ENCODE measurements at regions not wholly inside any gene's neighbourhood (a gene's known extent, or its start where the extent isn't known, plus 50 kb on each side); places are given as distances from the start of the nearest gene placed in this dataset.

GRCh38 chr12:115517913-115518312, 759.6 kb downstream of the MED13L start:
- TF ChIP-seq CTCF (IDR thresholded peaks at IDR 0.05; ENCODE audit: control extremely low read depth in 1 of 3, insufficient read depth in 1 of 3, low read depth in 1 of 3, low read length in 3 of 3) (no peak), MAX (IDR thresholded peaks at IDR 0.05) (no peak), RAD21 (IDR thresholded peaks at IDR 0.05 in 1 of 2, conservative IDR thresholded peaks at IDR 0.05 in 1 of 2; ENCODE audit: low read depth in 2 of 2, low read length in 2 of 2) (no peak), TCF12 (IDR thresholded peaks at IDR 0.05; ENCODE audit: low read depth, low read length) (no peak), USF2 (IDR thresholded peaks at IDR 0.05; ENCODE audit: low read length) (no peak)

All from H1 (cell line).